ENCODE measurements at regions not wholly inside any gene's neighbourhood (a gene's known extent, or its start where the extent isn't known, plus 50 kb on each side); places are given as distances from the start of the nearest gene placed in this dataset.

GRCh38 chr2:147792966-147793617, 51.7 kb upstream of the ACVR2A start:
- POLR2A ChIA-PET = no interaction called here
- Histone ChIP-seq H3K27ac (ENCODE audit: low read length) (no peak overlapping the region), H3K27me3 (ENCODE audit: control insufficient read depth, insufficient read depth, low read length) (no peaks in the 10 kb centered on the region), H3K4me1 (ENCODE audit: control insufficient read depth, insufficient read depth, low read length) (no peaks in the 10 kb centered on the region), H3K36me3 (ENCODE audit: control insufficient read depth, insufficient read depth, low read length) (no peaks in the 10 kb centered on the region), H3K9me3 (ENCODE audit: control insufficient read depth, insufficient read depth, low read depth, low read length) (no peaks in the 10 kb centered on the region), H3K4me3 (ENCODE audit: low read depth in 2 of 2, low read length in 2 of 2) (no peak overlapping the region)
- in situ Hi-C loops (cut with HindIII; ENCODE audit: low pct_unique_long_range_greater_than_20kb, low sequenced_read_pairs) (no loop called here), intact Hi-C loops (cut with micrococcal nuclease; ENCODE audit: unreplicated experiment) (no loop called here)
- TF ChIP-seq SIN3A (IDR thresholded peaks at IDR 0.05; ENCODE audit: borderline replicate concordance, insufficient read depth, low read depth, low read length) (no peak), REST (IDR thresholded peaks at IDR 0.05; ENCODE audit: insufficient read depth in 1 of 2, low read depth in 2 of 2, low read length in 1 of 2) (no peak), CTCF (IDR thresholded peaks at IDR 0.05) (no peak), POLR2AphosphoS5 (IDR thresholded peaks at IDR 0.05; ENCODE audit: low read depth, low read length) (no peak)
- no peak for ATAC-seq
- CTCF ChIA-PET = no interaction called here
- BruUV-seq (replicated peaks) = no TSS peak
- DNase-seq (ENCODE audit: low read depth, low spot score) = no peak

GRCh38 chr2:147790580-147790979, 54.2 kb upstream of the ACVR2A start:
- intact Hi-C loops (cut with micrococcal nuclease; ENCODE audit: unreplicated experiment) = no loop called here
- in situ Hi-C loops (cut with HindIII; ENCODE audit: low pct_unique_long_range_greater_than_20kb, low sequenced_read_pairs) = no loop called here
- Histone ChIP-seq H3K27ac (ENCODE audit: low read length) (no peak overlapping the region), H3K27me3 (ENCODE audit: control insufficient read depth, insufficient read depth, low read length) (no peaks in the 10 kb centered on the region), H3K36me3 (ENCODE audit: control insufficient read depth, insufficient read depth, low read length) (no peaks in the 10 kb centered on the region), H3K4me1 (ENCODE audit: control insufficient read depth, insufficient read depth, low read length) (no peaks in the 10 kb centered on the region), H3K9me3 (ENCODE audit: control insufficient read depth, insufficient read depth, low read depth, low read length) (no peaks in the 10 kb centered on the region), H3K4me3 (ENCODE audit: low read depth in 2 of 2, low read length in 2 of 2) (no peak overlapping the region)
- ATAC-seq = no peak
- ChIA-PET CTCF (no interaction called here), POLR2A (no interaction called here)
- BruUV-seq (replicated peaks) = no TSS peak
- DNase-seq (ENCODE audit: low read depth, low spot score) = no peak
- TF ChIP-seq TCF7L2 (IDR thresholded peaks at IDR 0.05; ENCODE audit: low read depth, low read length) (no peak), SIN3A (IDR thresholded peaks at IDR 0.05; ENCODE audit: borderline replicate concordance, insufficient read depth, low read depth, low read length) (no peak), CTCF (IDR thresholded peaks at IDR 0.05) (no peak), REST (IDR thresholded peaks at IDR 0.05; ENCODE audit: insufficient read depth in 1 of 2, low read depth in 2 of 2, low read length in 1 of 2) (no peak), POLR2AphosphoS5 (IDR thresholded peaks at IDR 0.05; ENCODE audit: low read depth, low read length) (no peak)
